Mononuclear cell (primary cell): ENCODE measurements at regions not wholly inside any gene's neighbourhood (a gene's known extent, or its start where the extent isn't known, plus 50 kb on each side); places are given as distances from the start of the nearest gene placed in this dataset.
"Not testable (repeated sequence)": the region's sequence is repeated elsewhere in the genome, so short reads cannot be mapped to it uniquely, and the experiment has no call there.

Source experiments
- H3K27me3 ChIP-seq: 2 replicates; pipeline ENCODE4 v1.6.0; 2011; ENCODE audit warnings: low read length, control low read depth; ENCODE audit not compliant: insufficient read depth
- H3K4me1 ChIP-seq: 2 replicates; pipeline ENCODE4 v1.5.1; 2011; ENCODE audit warnings: mild to moderate bottlenecking, low read length, control low read depth; ENCODE audit not compliant: insufficient read depth
- H3K4me3 ChIP-seq: 2 replicates; pipeline ENCODE4 v1.5.1; 2011; ENCODE audit warnings: mild to moderate bottlenecking, low read length, moderate library complexity
- H3K9me3 ChIP-seq: 2 replicates; pipeline ENCODE4 v1.5.1; 2011; ENCODE audit warnings: low read depth, mild to moderate bottlenecking, control low read depth, low read length

DNA sequence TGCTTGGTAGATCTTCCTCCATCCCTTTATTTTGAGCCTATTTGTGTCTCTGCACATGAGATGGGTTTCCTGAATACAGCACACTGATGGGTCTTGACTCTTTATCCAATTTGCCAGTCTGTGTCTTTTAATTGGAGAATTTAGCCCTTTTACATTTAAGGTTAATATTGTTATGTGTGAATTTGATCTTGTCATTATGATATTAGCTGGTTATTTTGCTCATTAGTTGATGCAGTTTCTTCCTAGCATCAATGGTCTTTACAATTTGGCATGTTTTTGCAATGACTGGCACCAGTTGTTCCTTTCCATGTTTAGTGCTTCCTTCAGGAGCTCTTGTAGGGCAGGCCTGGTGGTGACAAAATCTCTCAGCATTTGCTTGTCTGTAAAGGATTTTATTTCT, 72.4 kb downstream of the HNRNPD start:
- H3K27me3 ChIP-seq, H3K9me3 ChIP-seq, H3K4me1 ChIP-seq, H3K4me3 ChIP-seq: not testable (repeated sequence)

DNA sequence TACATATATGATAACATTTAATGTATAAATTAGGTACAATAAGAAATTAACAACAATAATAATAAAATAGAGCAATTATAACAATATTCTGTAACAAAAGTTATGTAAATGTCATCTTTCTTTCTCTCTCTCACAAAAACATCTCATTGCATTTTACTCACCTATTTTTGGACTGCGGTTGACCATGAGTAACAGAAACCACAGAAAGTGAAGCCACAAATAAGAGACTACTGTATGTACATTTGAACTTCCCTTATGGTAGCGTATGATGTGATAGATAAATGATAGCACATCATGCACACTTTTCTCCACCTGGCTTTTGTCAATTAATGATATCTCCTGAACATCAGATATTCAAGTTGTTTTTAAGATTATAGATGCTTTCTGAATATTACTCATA, 80.5 kb downstream of the HNRNPD start:
- Histone ChIP-seq H3K27me3 (no peaks in the 10 kb centered on the region), H3K4me1 (peaks cover 18% of the 10 kb centered on the region), H3K4me3 (no peak overlapping the region), H3K9me3 (no peaks in the 10 kb centered on the region)

DNA sequence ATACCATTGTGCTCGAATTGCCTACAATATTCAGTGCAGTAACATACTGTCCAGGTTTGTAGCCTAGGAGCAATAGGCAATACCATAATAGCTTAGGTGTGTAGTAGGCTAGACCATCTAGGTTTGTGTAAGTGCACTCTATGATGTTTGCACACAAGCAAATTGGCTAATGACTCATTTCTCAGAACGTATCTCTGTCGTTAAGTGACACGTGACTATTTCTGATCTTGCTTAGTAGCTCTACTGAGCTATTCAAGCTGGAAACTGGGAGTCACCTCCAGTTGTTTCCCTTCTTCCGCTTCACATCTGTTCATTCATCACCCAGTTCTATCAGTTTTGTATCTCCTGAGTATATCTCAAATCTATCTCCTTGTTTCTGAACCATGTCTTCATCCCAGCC, 86.1 kb downstream of the HNRNPD start:
- Histone ChIP-seq H3K4me1 (peaks cover 21% of the 10 kb centered on the region), H3K9me3 (no peaks in the 10 kb centered on the region), H3K4me3 (no peak overlapping the region), H3K27me3 (no peaks in the 10 kb centered on the region)

DNA sequence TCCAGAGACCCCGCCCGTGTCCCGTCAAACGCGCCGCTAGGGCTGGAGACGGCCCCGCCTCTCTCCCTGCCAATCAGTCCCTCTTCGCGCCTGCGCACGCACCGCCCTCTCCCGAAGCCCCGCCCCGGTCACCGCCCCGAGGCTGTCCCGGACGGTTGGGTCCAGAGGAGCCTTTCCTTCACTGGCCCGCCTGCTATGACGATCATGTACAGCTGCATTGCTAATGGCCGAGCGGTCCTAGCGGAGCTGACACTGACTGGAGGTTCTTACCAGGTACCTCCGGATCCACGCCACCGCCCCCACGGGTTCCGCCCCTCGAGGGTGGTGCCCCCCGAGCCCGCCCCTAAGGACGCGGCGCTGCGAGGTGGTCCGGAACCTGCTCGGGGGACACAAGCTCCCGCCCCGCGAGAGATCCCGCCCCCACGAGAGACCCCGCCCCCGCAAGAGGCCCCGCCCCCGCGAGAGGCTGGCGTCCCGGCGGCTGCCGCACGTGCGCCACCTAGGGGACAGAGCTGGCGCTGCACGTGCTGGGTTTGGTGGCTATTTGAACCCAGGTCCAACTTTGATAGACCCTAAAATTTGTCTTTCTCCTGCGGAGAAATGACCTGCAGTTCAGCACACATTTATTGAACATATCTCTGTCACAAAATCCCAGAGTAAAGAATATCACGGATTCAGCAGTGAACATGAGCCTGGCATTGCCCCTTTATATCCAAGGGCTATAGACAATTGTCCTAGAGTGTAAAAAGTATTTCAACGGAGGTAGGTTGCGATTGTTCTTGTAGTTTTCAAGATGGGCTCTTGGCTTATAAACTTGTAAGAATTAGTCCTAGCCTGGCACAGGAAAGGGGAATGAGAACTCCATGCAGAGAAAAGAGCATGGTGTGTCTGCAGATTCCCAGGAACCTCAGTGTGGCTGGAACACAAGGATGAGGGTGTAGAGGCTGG, 88.7 kb downstream of the HNRNPD start:
- H3K27me3 ChIP-seq = peaks cover 2% of the 10 kb centered on the region
- H3K4me3 ChIP-seq = peak overlapping the region; percentile 28
- H3K4me1 ChIP-seq = peaks cover 12% of the 10 kb centered on the region
- no peaks in the 10 kb centered on the region for H3K9me3 ChIP-seq

DNA sequence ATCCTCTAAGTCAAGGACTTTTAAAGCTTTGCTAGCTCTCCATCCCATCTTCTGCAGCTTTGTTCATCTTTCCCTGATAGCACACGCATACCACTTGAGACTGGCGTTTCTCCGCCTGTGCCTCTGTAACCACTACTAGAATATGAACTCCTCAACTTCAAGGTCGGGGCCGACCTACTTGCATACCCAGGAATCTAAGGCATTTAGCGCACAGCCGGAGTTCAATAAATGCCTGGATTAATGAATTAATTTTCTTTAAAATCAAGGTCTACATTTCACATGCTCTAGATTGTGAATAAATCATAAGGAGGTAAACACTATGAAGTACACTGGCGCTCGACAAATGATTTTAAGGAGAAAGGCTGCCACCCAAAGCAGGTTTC, 89.3 kb downstream of the HNRNPD start:
- Histone ChIP-seq H3K4me3 (peak overlapping the region; percentile 10), H3K4me1 (peaks cover 12% of the 10 kb centered on the region), H3K27me3 (peaks cover 2% of the 10 kb centered on the region), H3K9me3 (no peaks in the 10 kb centered on the region)

DNA sequence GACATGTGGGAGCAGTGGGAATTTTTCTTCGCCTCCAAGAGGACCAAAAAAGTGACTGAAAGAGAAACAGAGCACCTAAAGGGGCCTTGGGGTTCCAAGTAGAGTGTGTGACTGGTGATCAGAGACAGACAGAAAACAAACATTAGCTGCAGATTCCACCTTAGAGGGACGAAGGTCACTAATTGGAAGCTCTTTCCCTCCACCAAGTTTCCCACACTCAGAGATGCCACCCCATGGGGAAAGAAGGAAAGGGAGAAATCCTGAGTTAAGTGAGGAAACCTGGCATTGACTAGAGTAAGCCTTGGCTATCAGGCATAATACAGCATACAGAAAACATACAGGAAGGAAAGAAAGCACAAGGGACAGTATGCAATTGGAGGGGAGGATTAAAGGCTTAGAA, 90.9 kb downstream of the HNRNPD start:
- H3K9me3 ChIP-seq = no peaks in the 10 kb centered on the region
- no peak overlapping the region for H3K4me3 ChIP-seq
- peaks cover 2% of the 10 kb centered on the region for H3K27me3 ChIP-seq
- peaks cover 12% of the 10 kb centered on the region for H3K4me1 ChIP-seq

DNA sequence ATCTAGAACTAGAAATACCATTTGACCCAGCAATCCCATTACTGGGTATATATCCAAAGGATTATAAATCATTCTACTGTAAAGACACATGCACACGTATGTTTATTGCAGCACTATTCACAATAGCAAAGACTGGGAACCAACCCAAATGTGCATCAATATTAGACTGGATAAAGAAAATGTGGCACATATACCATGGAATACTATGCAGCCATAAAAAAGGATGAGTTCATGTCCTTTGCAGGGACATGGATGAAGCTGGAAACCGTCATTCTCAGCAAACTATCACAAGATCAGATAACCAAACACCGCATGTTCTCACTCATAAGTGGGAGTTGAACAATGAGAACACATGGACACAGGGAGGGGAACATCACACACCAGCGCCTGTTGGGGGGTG, 94.2 kb downstream of the HNRNPD start:
- not testable (repeated sequence) for H3K27me3 ChIP-seq, H3K9me3 ChIP-seq, H3K4me3 ChIP-seq
- peaks cover 15% of the 10 kb centered on the region for H3K4me1 ChIP-seq

DNA sequence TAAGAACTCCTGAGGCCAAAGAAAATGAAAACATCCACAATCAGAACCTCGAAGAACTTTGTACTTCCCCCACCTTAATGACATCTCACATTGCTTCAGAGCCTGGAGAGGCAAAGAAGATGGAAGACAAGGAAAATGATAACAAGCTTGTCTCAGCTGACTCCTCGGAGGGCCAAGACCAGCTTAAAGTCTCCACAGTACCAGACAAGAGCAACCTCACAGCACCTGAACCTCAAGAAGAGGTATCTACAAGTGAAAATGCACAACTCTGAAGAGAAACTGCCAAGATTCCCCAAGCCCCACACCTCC, 97.5 kb downstream of the HNRNPD start:
- Histone ChIP-seq H3K9me3 (no peaks in the 10 kb centered on the region), H3K4me3 (no peak overlapping the region), H3K27me3 (no peaks in the 10 kb centered on the region)

DNA sequence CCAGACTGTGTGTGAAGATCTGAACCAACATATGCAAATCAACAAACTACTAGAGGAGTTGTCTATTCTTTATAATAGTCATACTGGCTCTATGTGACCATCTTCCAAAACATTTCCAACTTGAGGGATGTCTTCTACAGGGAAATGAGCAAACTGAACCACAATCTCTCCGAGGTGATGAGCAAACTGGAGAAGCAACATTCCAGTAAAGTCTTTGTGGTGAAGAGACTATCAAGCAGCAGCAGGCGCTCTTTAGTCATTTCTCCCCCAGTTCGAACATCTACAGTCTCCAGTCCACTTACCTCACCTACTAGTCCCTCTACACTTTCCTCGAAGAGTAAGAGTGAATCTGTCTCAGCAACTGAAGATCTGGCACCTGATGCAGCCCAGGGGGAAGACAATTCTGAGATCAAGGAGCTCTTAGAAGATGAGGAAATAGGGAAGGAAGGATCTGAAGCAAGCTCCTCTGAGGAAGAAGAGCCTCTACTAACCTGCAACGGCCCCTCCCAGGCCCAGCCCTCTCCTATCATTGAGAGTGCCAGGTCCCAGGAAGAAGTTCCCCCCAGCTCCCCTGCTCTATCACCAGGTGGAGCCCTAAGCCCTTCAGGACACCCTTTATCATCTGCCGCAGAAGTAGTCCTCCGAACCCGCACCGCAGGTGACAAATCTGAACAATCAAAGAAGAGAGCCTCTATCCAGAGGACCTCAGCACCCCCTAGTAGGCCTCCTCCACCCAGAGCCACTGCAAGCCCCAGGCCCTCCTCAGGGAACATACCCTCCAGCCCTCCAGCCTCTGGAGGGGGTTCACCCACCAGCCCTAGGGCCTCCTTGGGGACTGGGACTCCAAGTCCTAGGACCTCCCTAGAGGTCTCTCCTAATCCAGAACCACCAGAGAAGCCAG, 98.1 kb downstream of the HNRNPD start:
- no peaks in the 10 kb centered on the region for H3K27me3 ChIP-seq
- H3K9me3 ChIP-seq = no peaks in the 10 kb centered on the region

More for the DNA sequence above, 97.5 kb downstream of the HNRNPD start:
- peaks cover 24% of the 10 kb centered on the region for H3K4me1 ChIP-seq

DNA sequence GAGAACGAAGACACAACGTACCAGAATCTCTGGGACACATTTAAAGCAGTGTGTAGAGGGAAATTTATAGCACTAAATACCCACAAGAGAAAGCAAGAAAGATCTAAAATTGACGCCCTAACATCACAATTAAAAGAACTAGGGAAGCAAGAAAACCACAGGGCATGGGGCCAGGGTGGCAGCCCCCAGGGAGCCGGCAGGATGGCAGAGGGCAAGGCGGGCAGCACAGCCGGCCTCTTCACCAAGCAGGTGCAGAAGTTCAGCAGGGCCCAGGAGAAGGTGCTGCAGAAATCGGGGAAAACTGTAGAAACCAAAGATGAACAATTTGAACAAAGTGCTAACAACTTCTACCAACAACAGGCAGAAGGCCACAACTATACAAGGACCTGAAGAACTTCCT, 99.1 kb downstream of the HNRNPD start:
- H3K9me3 ChIP-seq, H3K27me3 ChIP-seq, H3K4me3 ChIP-seq: not testable (repeated sequence)
- H3K4me1 ChIP-seq = peaks cover 25% of the 10 kb centered on the region

More for the DNA sequence above, 98.1 kb downstream of the HNRNPD start:
- no peak overlapping the region for H3K4me3 ChIP-seq
- peaks cover 25% of the 10 kb centered on the region for H3K4me1 ChIP-seq

DNA sequence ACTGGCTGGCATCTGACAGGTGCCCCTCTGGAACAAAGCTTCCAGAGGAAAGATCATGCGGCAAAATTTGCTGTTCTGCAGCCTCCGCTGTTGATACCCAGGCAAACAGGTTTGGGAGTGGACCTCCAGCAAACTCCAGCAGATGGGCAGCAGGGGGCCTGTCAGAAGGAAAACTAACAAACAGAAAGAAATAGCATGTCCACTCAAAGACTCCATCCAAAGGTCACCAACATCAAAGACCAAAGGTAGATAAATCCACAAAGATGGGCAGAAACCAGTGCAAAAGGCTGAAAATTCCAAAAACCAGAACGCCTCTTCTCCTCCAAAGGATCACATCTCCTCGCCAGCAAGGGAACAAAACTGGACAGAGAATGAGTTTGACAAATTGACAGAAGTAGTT, 101.3 kb downstream of the HNRNPD start:
- not testable (repeated sequence) for H3K27me3 ChIP-seq, H3K4me3 ChIP-seq, H3K9me3 ChIP-seq
- H3K4me1 ChIP-seq = peaks cover 36% of the 10 kb centered on the region

DNA sequence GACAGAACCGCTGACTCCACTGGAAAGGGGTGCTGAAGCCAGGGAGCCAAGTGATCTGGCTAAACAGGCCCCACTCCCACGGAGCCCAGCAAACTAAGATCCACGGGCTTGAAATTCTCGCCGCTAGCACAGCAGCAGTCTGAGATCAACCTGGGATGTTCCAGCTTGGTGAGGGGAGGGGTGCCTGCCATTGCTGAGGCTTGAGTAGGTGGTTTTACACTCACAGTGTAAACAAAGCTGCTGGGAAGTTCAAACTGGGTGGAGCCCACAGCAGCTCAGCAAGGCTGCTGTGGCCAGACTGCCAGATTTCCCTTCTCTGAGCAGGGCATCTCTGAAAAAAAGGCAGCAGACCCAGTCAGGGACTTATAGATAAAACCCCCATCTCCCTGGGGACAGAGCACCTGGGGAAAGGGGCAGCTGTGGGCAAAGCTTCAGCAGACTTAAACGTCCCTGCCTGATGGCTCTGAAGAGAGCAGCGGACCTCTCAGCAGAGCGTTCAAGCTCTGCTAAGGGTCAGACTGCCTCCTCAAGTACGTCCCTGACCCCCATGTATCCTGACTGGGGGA, 101.8 kb downstream of the HNRNPD start:
- H3K27me3 ChIP-seq, H3K9me3 ChIP-seq, H3K4me3 ChIP-seq: not testable (repeated sequence)
- H3K4me1 ChIP-seq = peaks cover 42% of the 10 kb centered on the region

DNA sequence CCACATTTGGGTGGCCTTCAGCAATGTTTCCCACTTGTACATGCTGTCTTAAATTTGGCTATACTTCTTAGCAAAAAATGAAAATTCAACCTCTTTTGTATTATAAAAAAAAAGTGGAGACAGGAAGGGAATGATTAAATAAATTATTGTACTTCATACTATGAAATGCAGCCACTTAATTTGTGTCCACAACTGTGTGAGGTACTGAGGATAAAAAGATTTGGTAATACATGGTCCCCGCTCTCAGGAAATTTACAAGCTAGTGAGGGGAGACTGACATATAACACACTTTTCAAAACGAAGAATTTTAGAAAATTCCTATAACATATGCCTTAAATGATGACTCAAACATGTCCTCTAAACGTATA, 105.0 kb downstream of the HNRNPD start:
- H3K27me3 ChIP-seq = no peaks in the 10 kb centered on the region
- H3K9me3 ChIP-seq = no peaks in the 10 kb centered on the region
- peaks cover 32% of the 10 kb centered on the region for H3K4me1 ChIP-seq
- no peak overlapping the region for H3K4me3 ChIP-seq

DNA sequence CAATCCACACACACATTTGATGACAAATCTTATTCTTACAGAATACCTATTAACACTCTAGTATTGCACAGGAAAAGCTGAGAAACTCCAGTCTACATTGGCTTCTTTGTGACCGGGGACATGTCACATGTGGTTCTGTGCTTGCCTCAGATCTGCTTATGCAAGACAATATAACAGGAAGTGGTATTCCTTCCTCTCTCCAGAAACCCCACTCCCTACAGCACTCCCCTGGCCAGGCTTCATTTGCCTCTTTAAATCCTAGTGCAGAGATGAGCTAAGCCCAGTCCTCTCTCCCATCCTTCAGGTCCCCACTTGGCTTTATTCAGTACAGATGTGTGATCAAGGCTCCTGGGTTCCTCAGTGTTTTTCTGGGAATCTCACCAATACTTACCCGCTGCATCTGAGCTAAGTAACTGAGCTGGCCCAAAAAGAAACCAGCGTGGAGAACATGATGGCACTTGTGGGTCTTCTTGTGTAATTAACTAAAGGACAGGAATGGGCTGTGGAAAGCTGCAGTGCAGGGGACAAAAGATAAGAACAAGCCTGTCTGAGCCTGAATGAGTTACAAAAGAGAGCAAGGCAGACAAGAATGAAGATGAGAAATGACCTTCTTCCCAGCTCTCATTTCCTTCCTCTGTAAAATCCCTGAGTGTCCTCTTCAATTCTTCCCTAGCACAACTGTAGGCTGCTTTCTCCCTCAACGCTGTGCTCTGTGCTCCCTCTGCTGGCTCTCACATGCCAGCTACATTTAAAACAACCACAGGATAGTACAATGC, 105.6 kb downstream of the HNRNPD start:
- Histone ChIP-seq H3K4me1 (peaks cover 32% of the 10 kb centered on the region), H3K27me3 (no peaks in the 10 kb centered on the region), H3K4me3 (no peak overlapping the region), H3K9me3 (no peaks in the 10 kb centered on the region)

DNA sequence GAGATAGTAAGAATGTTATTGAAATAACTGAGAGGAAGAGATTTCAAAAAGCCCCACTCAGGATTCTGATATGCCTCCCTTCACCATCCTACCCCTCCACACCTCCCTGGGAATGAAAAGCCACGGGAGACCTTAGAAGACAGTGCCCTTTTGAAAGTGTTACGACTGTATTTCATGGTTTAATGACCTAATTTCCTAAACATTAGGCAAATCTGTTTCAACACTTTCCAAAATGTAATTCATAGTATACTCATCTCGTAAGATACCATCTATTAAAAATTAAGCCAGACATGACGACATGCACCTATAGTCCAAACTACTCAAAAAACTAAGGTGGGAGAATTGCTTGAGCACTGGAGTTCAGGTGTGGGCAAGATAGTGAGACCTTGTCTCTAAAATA, 106.3 kb downstream of the HNRNPD start:
- Histone ChIP-seq H3K4me3 (no peak overlapping the region), H3K4me1 (peaks cover 30% of the 10 kb centered on the region), H3K27me3 (no peaks in the 10 kb centered on the region), H3K9me3 (no peaks in the 10 kb centered on the region)
